ENCODE measurements at regions not wholly inside any gene's neighbourhood (a gene's known extent, or its start where the extent isn't known, plus 50 kb on each side); places are given as distances from the start of the nearest gene placed in this dataset.

- intact Hi-C loops (cut with DNase I): no loop called here
- H3K9me3 ChIP-seq: no peaks in the 10 kb centered on the region
- no peaks in the 10 kb centered on the region for H3K27me3 ChIP-seq
- TF ChIP-seq CTCF (IDR thresholded peaks at IDR 0.05): no peak
- no peak overlapping the region for H3K4me3 ChIP-seq
- no peak overlapping the region for H3K27ac ChIP-seq
- no peak for DNase-seq
- H3K9ac ChIP-seq (ENCODE audit: low read depth in 2 of 2, low read length in 2 of 2): no peak overlapping the region
- H3K4me1 ChIP-seq: peaks cover 8% of the 10 kb centered on the region
- no peaks in the 10 kb centered on the region for H3K36me3 ChIP-seq
Measured at GRCh38 chr5:68032216-68032762, 183.3 kb upstream of the PIK3R1 start.

GRCh38 chr5:68028131-68028727, 187.3 kb upstream of the PIK3R1 start:
- no peaks in the 10 kb centered on the region for H3K27me3 ChIP-seq
- H3K4me1 ChIP-seq: peaks cover 3% of the 10 kb centered on the region
- no peaks in the 10 kb centered on the region for H3K36me3 ChIP-seq
- H3K9ac ChIP-seq (ENCODE audit: low read depth in 2 of 2, low read length in 2 of 2): no peak overlapping the region
- no peak for TF ChIP-seq CTCF (IDR thresholded peaks at IDR 0.05)
- intact Hi-C loops (cut with DNase I): no loop called here
- H3K27ac ChIP-seq: no peak overlapping the region
- no peak for DNase-seq
- no peaks in the 10 kb centered on the region for H3K9me3 ChIP-seq
- no peak overlapping the region for H3K4me3 ChIP-seq

GRCh38 chr5:68027519-68027918, 188.0 kb upstream of the PIK3R1 start:
- no peak overlapping the region for H3K27ac ChIP-seq
- no peaks in the 10 kb centered on the region for H3K36me3 ChIP-seq
- H3K9ac ChIP-seq (ENCODE audit: low read depth in 2 of 2, low read length in 2 of 2): no peak overlapping the region
- no peak for TF ChIP-seq CTCF (IDR thresholded peaks at IDR 0.05)
- peaks cover 3% of the 10 kb centered on the region for H3K4me1 ChIP-seq
- no peak for DNase-seq
- intact Hi-C loops (cut with DNase I): no loop called here
- no peak overlapping the region for H3K4me3 ChIP-seq
- no peaks in the 10 kb centered on the region for H3K27me3 ChIP-seq
- H3K9me3 ChIP-seq: no peaks in the 10 kb centered on the region

GRCh38 chr5:68026092-68026885, 189.3 kb upstream of the PIK3R1 start:
- no peak overlapping the region for H3K9ac ChIP-seq (ENCODE audit: low read depth in 2 of 2, low read length in 2 of 2)
- H3K9me3 ChIP-seq: no peaks in the 10 kb centered on the region
- no peak overlapping the region for H3K4me3 ChIP-seq
- H3K36me3 ChIP-seq: no peaks in the 10 kb centered on the region
- intact Hi-C loops (cut with DNase I): no loop called here
- no peak for DNase-seq
- H3K27me3 ChIP-seq: no peaks in the 10 kb centered on the region
- TF ChIP-seq CTCF (IDR thresholded peaks at IDR 0.05): no peak
- H3K27ac ChIP-seq: no peak overlapping the region
- H3K4me1 ChIP-seq: peaks cover 3% of the 10 kb centered on the region

- no peak overlapping the region for H3K27ac ChIP-seq
- peaks cover 3% of the 10 kb centered on the region for H3K4me1 ChIP-seq
- intact Hi-C loops (cut with DNase I): no loop called here
Measured at GRCh38 chr5:68024426-68024825, 191.1 kb upstream of the PIK3R1 start.

More at GRCh38 chr5:68024426-68024825, 191.1 kb upstream of the PIK3R1 start:
- no peak for TF ChIP-seq CTCF (IDR thresholded peaks at IDR 0.05)
- no peak for DNase-seq
- Histone ChIP-seq H3K9ac (ENCODE audit: low read depth in 2 of 2, low read length in 2 of 2) (no peak overlapping the region), H3K36me3 (no peaks in the 10 kb centered on the region), H3K9me3 (no peaks in the 10 kb centered on the region), H3K27me3 (no peaks in the 10 kb centered on the region), H3K4me3 (no peak overlapping the region)
